LNCAP (cell line): ENCODE measurements at regions not wholly inside any gene's neighbourhood (a gene's known extent, or its start where the extent isn't known, plus 50 kb on each side); places are given as distances from the start of the nearest gene placed in this dataset.

Source experiments
- TF ChIP-seq, protein P1 (sequence below): fragments of 450-650 bp; IDR thresholded peaks from 2 replicates; pipeline ENCODE4 v1.5.1; 2017; ENCODE audit warnings: mild to moderate bottlenecking

DNA sequence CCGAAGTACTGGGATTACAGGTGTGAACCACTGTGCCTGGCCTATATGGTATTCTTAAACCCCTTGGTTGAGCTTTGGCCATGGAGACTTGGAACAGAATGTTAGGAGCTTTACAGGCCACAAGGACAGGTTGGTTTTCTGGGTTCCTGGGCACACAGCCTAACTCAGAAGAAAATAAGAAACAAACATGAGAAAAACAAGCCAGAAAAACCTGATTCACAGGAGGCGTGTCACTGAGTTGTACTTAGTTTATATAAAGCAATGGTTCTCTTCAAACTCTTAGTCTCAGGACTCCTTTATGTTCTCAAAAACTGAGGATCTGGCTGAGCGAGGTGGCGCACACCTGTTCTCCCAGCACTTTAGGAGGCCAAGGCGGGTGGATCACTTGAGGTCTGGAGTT is 125.1 kb upstream of the SPATA13 start:
- TF ChIP-seq, protein P1, sequence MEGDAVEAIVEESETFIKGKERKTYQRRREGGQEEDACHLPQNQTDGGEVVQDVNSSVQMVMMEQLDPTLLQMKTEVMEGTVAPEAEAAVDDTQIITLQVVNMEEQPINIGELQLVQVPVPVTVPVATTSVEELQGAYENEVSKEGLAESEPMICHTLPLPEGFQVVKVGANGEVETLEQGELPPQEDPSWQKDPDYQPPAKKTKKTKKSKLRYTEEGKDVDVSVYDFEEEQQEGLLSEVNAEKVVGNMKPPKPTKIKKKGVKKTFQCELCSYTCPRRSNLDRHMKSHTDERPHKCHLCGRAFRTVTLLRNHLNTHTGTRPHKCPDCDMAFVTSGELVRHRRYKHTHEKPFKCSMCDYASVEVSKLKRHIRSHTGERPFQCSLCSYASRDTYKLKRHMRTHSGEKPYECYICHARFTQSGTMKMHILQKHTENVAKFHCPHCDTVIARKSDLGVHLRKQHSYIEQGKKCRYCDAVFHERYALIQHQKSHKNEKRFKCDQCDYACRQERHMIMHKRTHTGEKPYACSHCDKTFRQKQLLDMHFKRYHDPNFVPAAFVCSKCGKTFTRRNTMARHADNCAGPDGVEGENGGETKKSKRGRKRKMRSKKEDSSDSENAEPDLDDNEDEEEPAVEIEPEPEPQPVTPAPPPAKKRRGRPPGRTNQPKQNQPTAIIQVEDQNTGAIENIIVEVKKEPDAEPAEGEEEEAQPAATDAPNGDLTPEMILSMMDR = no peak

DNA sequence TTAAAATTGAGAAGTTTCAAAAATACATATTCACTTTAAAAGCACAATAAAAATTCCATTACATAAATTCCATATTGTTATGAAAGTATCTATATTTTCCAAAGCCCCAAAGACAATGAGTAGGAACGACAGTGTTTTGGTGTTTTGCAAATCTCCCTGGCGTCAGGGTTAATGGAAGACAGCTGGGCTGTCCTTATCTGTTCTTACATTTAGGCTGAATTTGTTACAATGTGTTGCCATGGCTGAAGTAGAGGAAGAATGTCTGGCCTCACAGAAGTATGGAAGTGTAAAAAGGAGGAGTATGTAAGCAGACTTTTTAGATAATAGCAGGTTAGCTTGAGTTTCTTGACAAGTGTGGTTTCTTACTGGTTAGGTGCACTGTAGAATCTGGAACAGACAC is 124.4 kb upstream of the SPATA13 start:
- TF ChIP-seq, protein P1 = no peak

DNA sequence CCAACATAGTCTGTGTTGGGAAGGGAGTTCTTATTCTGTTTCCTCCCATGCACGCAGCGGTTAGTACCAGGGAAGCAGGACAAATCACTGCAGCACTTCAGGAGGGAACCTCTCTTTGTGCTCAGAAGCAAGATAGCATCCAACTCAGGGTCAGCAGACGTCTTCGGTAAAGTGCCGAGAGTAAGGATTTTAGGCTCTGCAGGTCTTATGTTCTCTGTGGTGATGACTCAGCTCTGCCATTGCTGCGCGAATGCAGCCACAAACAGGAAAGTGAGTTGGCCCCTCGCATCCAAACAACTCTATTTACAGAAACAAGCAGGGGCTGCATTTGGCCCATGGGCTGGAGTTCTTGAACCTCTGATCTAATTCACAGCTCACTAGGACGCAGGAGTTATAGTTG is 122.1 kb upstream of the SPATA13 start:
- TF ChIP-seq, protein P1 = no peak

DNA sequence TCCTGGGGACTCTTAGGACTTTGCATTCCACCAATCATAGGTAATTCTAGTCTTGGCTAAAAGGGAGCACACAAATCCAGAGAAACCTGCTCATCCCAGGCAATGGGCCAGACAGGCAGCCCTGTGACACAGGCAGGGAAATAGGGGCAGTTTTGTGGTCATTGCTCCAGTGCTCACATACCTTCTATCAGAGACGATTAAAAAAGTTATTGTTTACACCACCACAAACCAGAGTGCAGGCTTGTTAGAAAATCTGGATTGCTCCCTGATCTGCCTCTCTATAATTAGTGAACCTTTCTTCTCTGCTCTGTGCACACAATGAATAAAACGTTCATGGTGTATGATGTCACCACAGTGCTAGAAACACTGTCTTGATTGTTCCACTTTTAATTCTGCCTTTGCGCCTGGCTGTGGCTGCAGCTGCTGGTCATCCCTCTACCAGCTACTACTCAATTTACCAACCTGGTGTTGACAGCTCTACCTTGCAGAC is 121.6 kb upstream of the SPATA13 start:
- TF ChIP-seq, protein P1 = no peak

DNA sequence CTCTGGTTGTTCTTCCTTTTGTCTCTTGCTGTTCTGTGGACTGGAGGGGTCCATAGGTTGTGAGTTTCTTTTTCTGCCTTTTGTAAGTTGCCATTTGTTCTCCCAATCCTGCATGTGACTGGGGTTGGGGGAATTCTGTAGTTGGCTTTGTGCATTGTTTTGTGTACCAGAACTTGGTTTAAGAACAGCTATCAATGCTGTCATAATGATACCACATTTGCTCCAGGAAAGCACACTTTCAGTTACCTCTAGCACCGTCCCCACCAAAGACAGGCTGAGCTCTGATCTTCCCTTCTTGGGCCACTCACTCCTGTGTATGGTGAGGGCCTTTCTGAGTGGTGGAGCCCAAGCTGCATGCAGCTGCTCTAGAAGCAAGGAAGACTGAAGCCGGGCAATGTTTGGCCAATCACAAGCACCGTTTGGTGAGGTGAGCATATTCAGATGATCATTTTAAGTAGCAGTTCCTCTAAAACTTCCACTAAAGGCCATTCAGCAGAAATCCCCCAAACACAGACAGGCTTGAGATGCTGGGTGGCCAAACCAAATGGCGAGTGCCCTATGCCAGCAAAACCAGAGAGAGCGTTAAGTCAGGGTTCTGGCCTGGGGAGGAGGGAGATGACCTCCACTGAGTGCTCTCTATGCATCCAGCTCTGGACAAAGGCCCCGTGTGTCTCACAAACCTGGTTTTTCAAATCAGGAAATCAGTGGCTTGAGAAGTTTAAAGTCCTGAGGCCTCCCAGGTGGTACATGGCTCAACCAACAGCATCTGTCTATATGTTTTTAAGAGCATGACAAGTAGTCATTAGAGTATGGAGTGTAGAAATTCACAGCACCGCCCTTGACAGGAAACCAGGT is 120.7 kb upstream of the SPATA13 start:
- TF ChIP-seq, protein P1 = no peak

DNA sequence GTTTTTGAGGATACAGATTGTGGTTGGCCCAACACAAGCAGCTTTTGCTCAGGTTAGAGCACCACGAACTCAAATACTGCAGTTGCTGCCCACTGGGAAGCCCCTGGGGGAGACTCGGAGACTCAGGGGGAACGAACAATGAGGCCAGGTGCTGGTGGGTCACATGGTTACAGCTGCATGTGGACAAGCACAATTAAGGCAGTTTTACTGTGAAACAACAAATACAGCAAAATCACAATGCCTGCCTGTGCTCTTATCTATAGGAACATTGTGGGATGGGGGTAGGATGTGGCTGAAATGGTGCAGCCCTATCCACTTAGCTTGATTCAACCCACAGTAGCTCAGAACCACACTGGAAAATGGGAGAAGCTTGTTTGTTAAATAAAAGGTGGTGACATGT is 119.7 kb upstream of the SPATA13 start:
- TF ChIP-seq, protein P1 = no peak

DNA sequence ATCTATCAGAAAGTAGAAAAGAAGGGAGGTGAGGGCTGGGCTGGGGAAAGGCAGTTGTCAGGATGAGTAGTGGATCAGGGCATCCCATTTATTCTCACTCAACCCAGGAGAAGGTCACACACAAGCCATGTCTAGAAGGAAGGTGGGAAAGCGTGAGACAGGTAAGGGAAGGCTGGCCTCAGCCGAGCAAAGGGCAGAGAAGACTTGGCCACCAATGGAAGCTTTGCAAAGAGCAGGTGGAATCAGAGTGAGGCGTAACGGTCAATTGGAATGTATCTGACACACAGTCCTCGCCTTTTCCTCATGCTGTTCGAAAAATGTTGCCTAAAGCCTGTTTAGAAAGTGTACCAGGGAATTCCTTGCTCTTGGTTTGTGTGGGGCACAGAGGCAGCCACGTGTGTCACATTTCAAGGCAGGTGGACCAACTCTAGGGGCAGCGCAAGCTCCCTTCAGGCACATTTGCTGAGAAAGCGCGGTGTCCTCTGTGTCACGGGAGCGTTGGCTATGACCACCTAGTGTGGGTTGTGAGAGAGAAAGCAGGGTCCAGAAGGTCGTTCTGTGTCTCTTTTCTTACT is 118.8 kb upstream of the SPATA13 start:
- TF ChIP-seq, protein P1 = no peak
